Posterior cingulate gyrus (tissue), 11 donors: ENCODE measurements at regions not wholly inside any gene's neighbourhood (a gene's known extent, or its start where the extent isn't known, plus 50 kb on each side); places are given as distances from the start of the nearest gene placed in this dataset.

Experiments
- DNase-seq, 10 donors: peaks; one replicate each; pipeline versions ENCODE4 v3.0.0 to v3.0.0-alpha.2; 2020 to 2021; ENCODE audit warnings: mixed read lengths in 3 of 10
- intact Hi-C: fragments of 100-400 bp; cut with DNase I; formaldehyde crosslinking; loops from one replicate; pipeline ENCODE4 v1.15.1; 2023

DNA sequence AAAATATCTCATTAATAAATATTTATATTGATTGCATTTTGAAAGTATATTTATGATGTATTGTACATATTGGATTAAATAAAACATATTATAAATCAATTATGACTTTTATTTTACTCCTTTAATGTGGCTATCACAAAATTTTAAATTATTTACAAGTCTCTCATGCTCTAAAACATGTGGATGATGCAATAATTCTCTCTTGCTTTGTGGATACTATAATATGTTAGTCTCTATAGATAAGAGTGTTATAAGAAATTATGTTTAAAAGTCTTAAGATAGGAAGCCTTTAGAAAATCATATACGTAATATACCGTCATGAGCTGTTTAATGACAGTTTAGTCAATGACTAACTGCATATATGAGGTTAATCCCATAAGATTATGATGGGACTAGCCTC is 547.4 kb upstream of the ALCAM start:
- intact Hi-C loops: no loop called here
- no peak for DNase-seq

- no peak for DNase-seq
- intact Hi-C loops: no loop called here
Observed at GRCh38 chr3:104820959-104821358, 545.8 kb upstream of the ALCAM start.

- intact Hi-C loops: no loop called here
- no peak for DNase-seq
Observed at GRCh38 chr3:104825116-104825515, 541.6 kb upstream of the ALCAM start.

GRCh38 chr3:104831071-104831470 is 535.6 kb upstream of the ALCAM start:
- intact Hi-C loops: no loop called here
- DNase-seq: no peak

DNA sequence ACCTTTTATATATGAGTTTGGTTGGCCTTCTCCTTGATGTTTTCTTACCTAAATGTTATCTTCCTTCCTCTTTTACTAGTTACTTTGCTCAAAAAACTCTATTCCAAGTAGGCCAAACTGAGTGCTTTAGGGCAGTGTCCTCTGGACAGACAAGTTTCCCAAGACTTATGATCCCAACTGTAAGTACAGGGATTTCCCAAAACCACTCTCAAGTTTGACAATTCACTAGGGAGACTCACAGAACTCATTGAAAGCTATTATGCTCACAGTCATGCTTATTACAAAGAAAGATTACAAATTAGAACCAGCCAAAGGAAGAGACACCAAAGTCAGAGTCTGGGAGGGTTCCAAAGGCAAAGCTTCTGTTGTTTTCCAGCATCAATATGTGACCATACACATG is 534.2 kb upstream of the ALCAM start:
- intact Hi-C loops: no loop called here
- no peak for DNase-seq

DNA sequence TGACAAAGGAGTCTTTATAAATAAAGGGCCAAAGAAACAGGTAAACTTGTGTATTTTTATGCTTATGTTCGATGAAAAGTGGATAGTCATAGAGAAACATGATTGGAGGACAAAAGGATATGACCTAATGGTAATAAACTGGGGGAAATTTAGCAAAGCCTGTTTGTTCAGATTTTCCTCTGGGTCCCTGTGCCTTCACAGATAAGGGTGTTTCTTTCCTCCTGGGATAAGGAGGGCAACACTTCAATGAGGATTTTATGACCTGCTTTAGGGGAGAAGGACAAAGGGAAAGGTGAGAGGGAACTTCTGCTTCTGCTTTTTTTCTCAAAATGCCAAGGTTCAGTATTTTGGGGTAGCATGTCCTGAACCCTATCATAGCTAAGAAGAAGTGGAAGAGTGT is 531.3 kb upstream of the ALCAM start:
- intact Hi-C loops: no loop called here
- no peak for DNase-seq

DNA sequence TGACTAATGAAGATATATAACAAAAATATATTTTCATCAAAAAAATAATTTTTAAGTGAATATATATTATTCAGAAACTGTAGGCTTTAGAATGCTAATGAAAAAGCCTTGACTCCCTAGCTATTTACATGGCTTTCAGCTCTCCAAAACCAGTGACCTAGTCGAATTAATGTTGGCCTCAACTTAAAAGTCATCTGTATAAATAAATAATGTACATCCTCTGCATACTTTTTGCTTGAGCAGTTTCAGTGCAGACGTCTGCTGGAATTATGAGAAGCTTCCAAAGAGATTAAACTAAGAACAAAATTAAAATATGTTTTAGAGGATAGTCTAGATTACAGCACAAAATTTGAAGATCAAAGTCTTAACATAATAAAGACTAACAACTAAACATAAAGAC is 520.4 kb upstream of the ALCAM start:
- intact Hi-C loops: no loop called here
- no peak for DNase-seq

DNA sequence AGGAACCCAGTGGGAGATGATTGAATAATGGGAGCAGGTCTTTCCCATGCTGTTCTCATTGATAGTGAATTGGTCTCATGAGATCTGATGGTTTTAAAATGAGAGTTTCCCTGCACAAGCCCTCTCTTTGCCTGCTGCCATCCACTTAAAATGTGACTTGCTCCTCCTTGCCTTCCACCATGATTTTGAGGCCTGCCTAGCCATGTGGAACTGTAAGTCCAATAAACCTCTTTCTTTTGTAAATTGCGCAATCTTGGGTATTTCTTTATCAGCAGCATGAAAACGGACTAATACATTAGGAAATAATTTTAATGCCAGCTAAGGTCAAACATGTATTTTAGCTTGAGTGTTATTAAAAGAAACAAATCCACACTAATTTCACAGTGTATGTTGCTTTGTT is 517.6 kb upstream of the ALCAM start:
- intact Hi-C loops: no loop called here
- DNase-seq: no peak

GRCh38 chr3:104854468-104854867 is 512.2 kb upstream of the ALCAM start:
- DNase-seq: no peak
- intact Hi-C loops: no loop called here

GRCh38 chr3:104855702-104856101 is 511.0 kb upstream of the ALCAM start:
- DNase-seq: no peak
- intact Hi-C loops: no loop called here

DNA sequence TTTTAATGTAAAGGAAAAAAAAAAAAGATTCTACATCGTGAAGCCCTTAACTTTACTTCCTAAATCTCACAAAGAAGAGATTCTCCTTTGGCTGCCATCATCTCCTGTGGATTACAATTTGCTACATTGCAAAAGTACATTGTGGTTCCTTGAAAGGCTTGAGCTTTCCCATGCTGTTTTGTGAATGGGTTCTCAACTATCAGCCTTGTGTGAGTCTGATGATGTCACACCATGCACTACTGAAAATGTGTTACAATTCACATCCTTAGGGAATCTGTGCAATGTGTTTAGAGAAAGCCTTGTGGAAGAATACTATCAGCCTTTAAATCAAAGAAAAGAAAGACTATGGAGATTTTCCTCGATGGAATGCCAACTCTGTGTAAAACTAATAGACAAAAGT is 510.0 kb upstream of the ALCAM start:
- DNase-seq: no peak
- intact Hi-C loops: no loop called here

DNA sequence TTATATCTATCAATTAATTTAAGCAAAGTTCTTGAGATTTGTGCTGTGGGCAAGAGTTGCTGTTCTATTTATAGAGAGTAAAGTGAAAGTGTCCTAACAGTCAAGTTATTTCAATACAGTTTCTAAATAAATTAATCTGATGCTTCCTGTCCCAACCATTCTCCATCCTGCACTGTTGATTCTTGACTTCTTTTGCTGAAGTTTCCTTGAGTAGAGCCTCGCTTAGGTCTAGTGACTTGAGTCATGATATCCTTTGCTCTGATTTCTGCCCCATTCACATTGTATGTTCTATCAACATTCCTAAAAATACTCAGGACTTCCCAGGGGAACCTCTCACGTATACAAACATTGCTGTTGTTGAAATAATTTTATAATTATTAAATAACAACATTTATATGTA is 498.4 kb upstream of the ALCAM start:
- DNase-seq: no peak
- intact Hi-C loops: no loop called here

DNA sequence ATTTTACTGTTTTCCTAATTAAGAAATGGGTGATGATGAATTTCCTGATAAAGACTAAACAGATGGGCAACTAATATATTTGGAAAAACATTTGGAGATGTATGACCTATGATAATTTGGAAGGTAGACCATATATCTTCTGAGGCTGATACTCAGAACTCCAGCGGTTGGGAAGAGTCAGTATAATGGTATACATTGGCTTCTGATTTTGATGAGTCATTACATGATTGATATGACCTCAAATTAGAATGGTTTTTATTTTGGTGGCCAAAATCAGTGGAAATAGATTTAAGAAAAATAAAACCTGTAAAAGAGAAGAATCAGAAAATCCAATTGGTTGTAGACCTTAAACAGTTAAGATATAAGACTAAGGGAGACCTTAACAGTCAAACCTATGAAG is 496.4 kb upstream of the ALCAM start:
- intact Hi-C loops: no loop called here
- no peak for DNase-seq

DNA sequence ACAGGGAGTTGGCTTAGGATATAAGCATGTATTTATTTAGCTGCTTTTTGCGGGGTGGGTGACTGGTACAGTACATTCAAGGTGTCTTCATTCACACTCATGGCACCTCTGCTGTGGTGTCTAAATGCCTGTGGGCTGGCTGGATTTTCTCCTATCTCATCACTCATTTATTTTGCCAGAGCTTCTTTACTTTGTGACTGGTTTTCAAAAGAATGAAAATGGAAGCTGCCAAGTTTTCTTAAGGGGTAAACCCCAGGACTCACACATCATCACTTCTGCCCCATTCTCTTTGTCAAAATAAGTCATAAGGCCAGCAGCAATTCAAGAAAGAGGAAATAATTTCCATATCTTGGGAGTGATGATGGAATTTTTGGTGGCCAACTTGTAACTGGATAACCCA is 493.4 kb upstream of the ALCAM start:
- DNase-seq: no peak
- intact Hi-C loops: no loop called here

DNA sequence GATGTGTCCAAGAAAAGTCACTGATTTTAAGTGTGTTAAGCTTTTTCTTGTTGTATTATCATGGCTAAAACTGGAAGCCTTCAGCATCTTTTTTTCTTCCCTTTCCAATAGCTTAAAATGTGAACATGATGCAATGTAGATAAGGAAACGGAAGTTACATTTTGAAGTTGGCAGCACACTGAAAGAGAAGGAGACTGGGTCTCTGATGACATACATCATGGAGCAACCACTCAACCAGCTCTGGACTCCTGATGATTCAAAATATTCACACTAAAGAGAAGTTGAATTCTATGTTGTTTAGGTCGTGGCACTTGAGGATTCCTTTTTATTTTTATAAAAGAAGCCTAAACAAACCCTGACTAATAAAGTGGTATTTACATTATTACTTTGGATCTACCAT is 488.3 kb upstream of the ALCAM start:
- intact Hi-C loops: no loop called here
- DNase-seq: no peak

GRCh38 chr3:104879919-104880318 is 486.8 kb upstream of the ALCAM start:
- intact Hi-C loops: no loop called here
- no peak for DNase-seq

GRCh38 chr3:104885214-104885814 is 481.4 kb upstream of the ALCAM start:
- intact Hi-C loops: no loop called here
- DNase-seq: no peak

DNA sequence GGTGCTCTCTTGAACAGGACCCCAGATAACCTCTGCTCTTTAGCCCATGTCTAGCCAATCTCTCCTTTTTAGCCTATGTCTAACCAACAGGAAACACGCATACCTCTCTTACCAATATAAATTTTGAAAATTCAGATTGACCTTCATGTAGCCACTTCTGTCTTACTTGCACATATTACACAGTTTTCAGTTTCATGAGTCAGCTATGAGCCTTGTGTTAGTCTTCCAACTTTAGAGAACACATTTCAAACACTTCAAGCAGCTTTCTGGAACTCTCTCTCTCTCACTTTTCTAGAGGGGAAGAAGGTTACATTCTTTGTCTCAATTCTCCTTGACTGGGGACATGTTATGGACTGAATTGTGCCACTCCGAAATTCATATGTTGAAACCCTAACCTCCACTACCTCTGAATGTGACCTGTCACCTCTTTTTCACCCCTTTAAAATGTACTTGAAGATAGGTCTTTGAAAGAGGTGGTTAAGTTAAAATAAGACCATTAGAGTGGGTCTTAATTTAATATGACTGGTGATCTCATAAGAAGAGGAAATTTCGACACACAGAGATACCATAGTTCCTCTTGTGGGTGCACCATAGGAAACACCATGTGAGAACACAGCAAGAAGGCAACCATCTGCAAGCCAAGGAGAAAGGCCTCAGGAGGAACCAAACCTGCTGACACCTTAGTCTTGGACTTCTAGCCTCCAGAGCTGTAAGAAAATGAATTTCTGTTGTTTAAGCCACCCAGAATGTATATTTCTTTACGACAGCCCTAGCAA is 480.3 kb upstream of the ALCAM start:
- intact Hi-C loops: no loop called here
- no peak for DNase-seq

DNA sequence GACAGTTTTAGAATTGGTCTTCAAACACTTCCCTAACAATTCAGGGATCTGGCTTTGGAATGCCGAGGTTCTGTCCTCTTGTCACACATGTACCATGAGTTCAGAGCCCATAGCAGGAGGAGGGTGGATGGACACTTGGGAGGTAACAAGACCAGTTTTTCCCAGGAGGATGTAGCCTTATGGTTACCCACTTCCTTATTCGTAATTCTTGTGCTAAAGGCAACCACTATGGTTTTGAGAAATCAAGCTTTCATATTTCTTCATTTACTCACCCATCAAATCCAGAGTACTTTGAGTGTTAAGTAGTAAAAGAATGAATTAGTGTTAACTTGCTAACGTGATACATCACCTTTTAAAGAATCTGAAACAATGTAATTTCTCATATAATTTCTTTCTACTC is 479.6 kb upstream of the ALCAM start:
- DNase-seq: no peak
- intact Hi-C loops: no loop called here

GRCh38 chr3:104887619-104888018 is 479.1 kb upstream of the ALCAM start:
- intact Hi-C loops: no loop called here
- no peak for DNase-seq

DNA sequence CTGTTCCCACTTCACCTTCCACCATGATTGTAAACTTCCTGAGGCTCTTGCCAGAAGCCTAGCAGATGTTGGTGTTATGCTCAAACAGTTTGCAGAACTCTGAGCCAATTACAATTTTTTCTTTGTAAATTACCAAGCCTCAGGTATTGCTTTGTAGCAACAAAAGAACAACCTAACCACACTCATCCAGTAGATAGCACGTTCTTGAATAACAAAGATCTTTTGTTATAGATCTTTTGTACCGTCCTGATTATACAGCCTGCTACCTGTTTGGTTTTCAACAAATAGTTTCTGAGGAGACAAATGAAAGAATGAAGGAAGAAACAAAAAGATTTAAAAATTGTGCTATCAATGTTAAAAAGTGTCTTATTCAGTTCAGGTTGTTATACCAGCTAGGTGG is 474.7 kb upstream of the ALCAM start:
- no peak for DNase-seq
- intact Hi-C loops: no loop called here

DNA sequence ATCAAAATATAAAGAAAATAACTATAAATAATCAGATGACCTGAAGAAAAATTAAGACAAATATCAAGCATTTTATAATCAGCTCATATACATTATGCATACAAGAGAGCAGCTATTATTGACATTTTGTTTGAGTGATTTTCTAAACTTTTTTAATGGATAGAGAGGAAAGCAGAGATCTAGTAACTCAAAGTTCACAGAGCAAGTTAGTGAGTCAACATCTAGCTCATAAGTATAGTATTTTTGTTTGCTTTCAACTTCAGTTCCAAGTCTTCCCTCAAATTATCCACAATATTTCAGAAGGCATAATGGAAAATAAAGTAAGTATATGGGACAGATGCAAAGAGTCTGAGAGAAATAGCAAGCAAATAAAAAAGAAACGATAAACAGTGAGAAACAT is 470.1 kb upstream of the ALCAM start:
- DNase-seq: no peak
- intact Hi-C loops: no loop called here

DNA sequence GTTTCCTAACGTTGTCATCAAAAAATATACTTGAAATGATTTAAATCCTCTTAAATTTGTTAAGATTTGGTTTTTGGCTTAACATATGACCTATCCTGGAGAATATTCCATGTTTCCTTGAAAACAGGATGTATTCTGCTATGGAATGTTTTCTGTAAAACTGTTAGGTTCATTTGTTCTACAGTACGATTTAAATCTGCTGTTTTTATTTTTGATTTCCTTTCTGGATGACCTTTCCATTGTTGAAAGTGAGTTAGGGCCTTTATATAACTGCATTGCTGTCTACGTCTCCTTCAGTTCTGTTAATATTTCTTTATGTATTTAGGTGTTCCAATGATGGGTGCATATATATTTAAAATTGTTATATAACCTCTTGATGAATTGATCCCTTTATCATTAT is 465.3 kb upstream of the ALCAM start:
- intact Hi-C loops: no loop called here
- no peak for DNase-seq
